ENCODE measurements at regions not wholly inside any gene's neighbourhood (a gene's known extent, or its start where the extent isn't known, plus 50 kb on each side); places are given as distances from the start of the nearest gene placed in this dataset.

GRCh38 chr12:13452955-13453570 is 256.5 kb downstream of the EMP1 start:
- intact Hi-C loops (cut with DNase I): no loop called here
- Histone ChIP-seq H3K9me3 (no peaks in the 10 kb centered on the region), H3K4me3 (no peak overlapping the region), H3K4me1 (replicated peaks) (no peaks in the 10 kb centered on the region), H3K27ac (no peak overlapping the region), H3K36me3 (no peaks in the 10 kb centered on the region), H3K27me3 (replicated peaks; ENCODE audit: insufficient read depth) (no peaks in the 10 kb centered on the region)
- WGBS: 70% methylated on average over 4 of the region's 4 CpGs
- DNase-seq (ENCODE audit: low spot score): no peak
- TF ChIP-seq CTCF (IDR thresholded peaks at IDR 0.05) (no peak), POLR2A (IDR thresholded peaks at IDR 0.05) (no peak), POLR2AphosphoS5 (IDR thresholded peaks at IDR 0.05) (no peak)

GRCh38 chr12:13451776-13452175 is 255.2 kb downstream of the EMP1 start:
- WGBS: 92% methylated on average over 2 of the region's 2 CpGs
- no peak for DNase-seq (ENCODE audit: low spot score)
- Histone ChIP-seq H3K36me3 (no peaks in the 10 kb centered on the region), H3K27me3 (replicated peaks; ENCODE audit: insufficient read depth) (no peaks in the 10 kb centered on the region), H3K27ac (no peak overlapping the region), H3K4me1 (replicated peaks) (no peaks in the 10 kb centered on the region), H3K9me3 (no peaks in the 10 kb centered on the region), H3K4me3 (no peak overlapping the region)
- intact Hi-C loops (cut with DNase I): no loop called here
- no peak for TF ChIP-seq POLR2AphosphoS5 (IDR thresholded peaks at IDR 0.05)
- TF ChIP-seq CTCF (IDR thresholded peaks at IDR 0.05): no peak
- TF ChIP-seq POLR2A (IDR thresholded peaks at IDR 0.05): no peak

- no peak for TF ChIP-seq CTCF (IDR thresholded peaks at IDR 0.05)
- no peak for TF ChIP-seq POLR2AphosphoS5 (IDR thresholded peaks at IDR 0.05)
- no peak for TF ChIP-seq POLR2A (IDR thresholded peaks at IDR 0.05)
- no peaks in the 10 kb centered on the region for H3K9me3 ChIP-seq
- no peaks in the 10 kb centered on the region for H3K4me1 ChIP-seq (replicated peaks)
- intact Hi-C loops (cut with DNase I): no loop called here
- WGBS: 96% methylated on average over 2 of the region's 2 CpGs
- no peak for DNase-seq (ENCODE audit: low spot score)
- no peak overlapping the region for H3K4me3 ChIP-seq
- no peaks in the 10 kb centered on the region for H3K36me3 ChIP-seq
- H3K27me3 ChIP-seq (replicated peaks; ENCODE audit: insufficient read depth): no peaks in the 10 kb centered on the region
- no peak overlapping the region for H3K27ac ChIP-seq
These were observed 253.9 kb downstream of the EMP1 start for GRCh38 chr12:13450231-13451080.

- intact Hi-C loops (cut with DNase I): no loop called here
- no peak overlapping the region for H3K4me3 ChIP-seq
- H3K4me1 ChIP-seq (replicated peaks): no peaks in the 10 kb centered on the region
- H3K9me3 ChIP-seq: no peaks in the 10 kb centered on the region
- 77% methylated on average over 4 of the region's 4 CpGs for WGBS
- no peak for TF ChIP-seq POLR2AphosphoS5 (IDR thresholded peaks at IDR 0.05)
- no peak for TF ChIP-seq CTCF (IDR thresholded peaks at IDR 0.05)
- no peak for TF ChIP-seq POLR2A (IDR thresholded peaks at IDR 0.05)
- no peaks in the 10 kb centered on the region for H3K27me3 ChIP-seq (replicated peaks; ENCODE audit: insufficient read depth)
- DNase-seq (ENCODE audit: low spot score): no peak
- H3K36me3 ChIP-seq: no peaks in the 10 kb centered on the region
- no peak overlapping the region for H3K27ac ChIP-seq
These were observed 247.6 kb downstream of the EMP1 start for GRCh38 chr12:13444076-13444475.

GRCh38 chr12:13443498-13443897 is 247.0 kb downstream of the EMP1 start:
- Histone ChIP-seq H3K4me3 (no peak overlapping the region), H3K27ac (no peak overlapping the region), H3K27me3 (replicated peaks; ENCODE audit: insufficient read depth) (no peaks in the 10 kb centered on the region), H3K4me1 (replicated peaks) (no peaks in the 10 kb centered on the region), H3K36me3 (no peaks in the 10 kb centered on the region), H3K9me3 (no peaks in the 10 kb centered on the region)
- intact Hi-C loops (cut with DNase I): no loop called here
- DNase-seq (ENCODE audit: low spot score): no peak
- no peak for TF ChIP-seq CTCF (IDR thresholded peaks at IDR 0.05)
- no peak for TF ChIP-seq POLR2A (IDR thresholded peaks at IDR 0.05)
- no peak for TF ChIP-seq POLR2AphosphoS5 (IDR thresholded peaks at IDR 0.05)
